ENCODE measurements at regions not wholly inside any gene's neighbourhood (a gene's known extent, or its start where the extent isn't known, plus 50 kb on each side); places are given as distances from the start of the nearest gene placed in this dataset.

DNA sequence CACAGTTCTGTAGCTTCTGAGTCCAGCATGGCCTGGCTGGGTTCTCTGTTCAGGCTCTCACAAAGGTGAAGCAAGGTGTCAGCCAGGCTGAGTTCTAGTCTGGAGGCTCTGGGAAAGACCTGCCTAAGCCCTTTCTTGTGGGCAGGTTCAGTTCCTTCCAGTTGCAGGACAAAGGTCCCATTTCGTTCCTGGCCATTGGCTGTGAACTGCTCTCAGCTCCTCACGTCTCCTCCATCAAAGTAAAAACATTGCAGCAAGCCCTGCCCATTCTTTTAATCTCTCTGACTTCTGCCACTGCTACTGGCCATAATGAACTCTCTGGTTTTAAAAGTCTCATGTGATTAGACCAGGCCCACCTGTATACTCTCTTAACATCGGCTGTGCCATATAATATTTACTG lies 61.6 kb upstream of the BARX1 start:
- TF ChIP-seq, protein P1, sequence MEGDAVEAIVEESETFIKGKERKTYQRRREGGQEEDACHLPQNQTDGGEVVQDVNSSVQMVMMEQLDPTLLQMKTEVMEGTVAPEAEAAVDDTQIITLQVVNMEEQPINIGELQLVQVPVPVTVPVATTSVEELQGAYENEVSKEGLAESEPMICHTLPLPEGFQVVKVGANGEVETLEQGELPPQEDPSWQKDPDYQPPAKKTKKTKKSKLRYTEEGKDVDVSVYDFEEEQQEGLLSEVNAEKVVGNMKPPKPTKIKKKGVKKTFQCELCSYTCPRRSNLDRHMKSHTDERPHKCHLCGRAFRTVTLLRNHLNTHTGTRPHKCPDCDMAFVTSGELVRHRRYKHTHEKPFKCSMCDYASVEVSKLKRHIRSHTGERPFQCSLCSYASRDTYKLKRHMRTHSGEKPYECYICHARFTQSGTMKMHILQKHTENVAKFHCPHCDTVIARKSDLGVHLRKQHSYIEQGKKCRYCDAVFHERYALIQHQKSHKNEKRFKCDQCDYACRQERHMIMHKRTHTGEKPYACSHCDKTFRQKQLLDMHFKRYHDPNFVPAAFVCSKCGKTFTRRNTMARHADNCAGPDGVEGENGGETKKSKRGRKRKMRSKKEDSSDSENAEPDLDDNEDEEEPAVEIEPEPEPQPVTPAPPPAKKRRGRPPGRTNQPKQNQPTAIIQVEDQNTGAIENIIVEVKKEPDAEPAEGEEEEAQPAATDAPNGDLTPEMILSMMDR (IDR thresholded peaks at IDR 0.05): no peak
- TF ChIP-seq POLR2A (IDR thresholded peaks at IDR 0.05) (no peak), POLR2AphosphoS5 (IDR thresholded peaks at IDR 0.05) (no peak)

Measured in breast epithelium (tissue), 3 donors.